Activated CD8-positive, alpha-beta memory T cell treated with anti-CD3 and anti-CD28 coated beads for 1 hour (primary cell): ENCODE measurements at regions not wholly inside any gene's neighbourhood (a gene's known extent, or its start where the extent isn't known, plus 50 kb on each side); places are given as distances from the start of the nearest gene placed in this dataset.
"Not testable (repeated sequence)": the region's sequence is repeated elsewhere in the genome, so short reads cannot be mapped to it uniquely, and the experiment has no call there.

Experiments
- DNase-seq, 2 donors: peaks; one replicate each; pipeline ENCODE4 v3.0.0-alpha.2; 2020; ENCODE audit warnings: low read depth in 1 of 2; ENCODE audit errors: extremely low read depth in 1 of 2

- no peak for DNase-seq
These were observed 212.3 kb upstream of the TBX18 start for GRCh38 chr6:84976526-84977362.

- no peak for DNase-seq
These were observed 210.9 kb upstream of the TBX18 start for GRCh38 chr6:84975316-84975715.

GRCh38 chr6:84973606-84974005 is 209.2 kb upstream of the TBX18 start:
- DNase-seq: no peak

- DNase-seq: no peak
These were observed 203.6 kb upstream of the TBX18 start for GRCh38 chr6:84967965-84968364.

GRCh38 chr6:84967389-84967788 is 203.0 kb upstream of the TBX18 start:
- no peak for DNase-seq

- no peak for DNase-seq
These were observed 188.8 kb upstream of the TBX18 start for GRCh38 chr6:84953111-84953755.

GRCh38 chr6:84944926-84945325 is 180.5 kb upstream of the TBX18 start:
- DNase-seq: not testable (repeated sequence)

- DNase-seq: no peak
These were observed 179.5 kb upstream of the TBX18 start for GRCh38 chr6:84943905-84944304.

GRCh38 chr6:84941609-84942008 is 177.2 kb upstream of the TBX18 start:
- DNase-seq: not testable (repeated sequence)

GRCh38 chr6:84929212-84929611 is 164.8 kb upstream of the TBX18 start:
- DNase-seq: no peak

- DNase-seq: no peak
These were observed 163.2 kb upstream of the TBX18 start for GRCh38 chr6:84927551-84927950.

GRCh38 chr6:84926189-84927155 is 162.1 kb upstream of the TBX18 start:
- no peak for DNase-seq

- DNase-seq: no peak
These were observed 157.5 kb upstream of the TBX18 start for GRCh38 chr6:84921891-84922290.

GRCh38 chr6:84920021-84920420 is 155.6 kb upstream of the TBX18 start:
- no peak for DNase-seq

- DNase-seq: no peak
These were observed 152.3 kb upstream of the TBX18 start for GRCh38 chr6:84916704-84917103.

- DNase-seq: no peak
These were observed 148.3 kb upstream of the TBX18 start for GRCh38 chr6:84912472-84913322.

- DNase-seq: no peak
These were observed 146.7 kb upstream of the TBX18 start for GRCh38 chr6:84910906-84911607.

- no peak for DNase-seq
These were observed 144.0 kb upstream of the TBX18 start for GRCh38 chr6:84908304-84908904.

- DNase-seq: no peak
These were observed 142.1 kb upstream of the TBX18 start for GRCh38 chr6:84906514-84906913.
